ENCODE measurements at regions not wholly inside any gene's neighbourhood (a gene's known extent, or its start where the extent isn't known, plus 50 kb on each side); places are given as distances from the start of the nearest gene placed in this dataset.
"Not testable (repeated sequence)": the region's sequence is repeated elsewhere in the genome, so short reads cannot be mapped to it uniquely, and the experiment has no call there.

DNA sequence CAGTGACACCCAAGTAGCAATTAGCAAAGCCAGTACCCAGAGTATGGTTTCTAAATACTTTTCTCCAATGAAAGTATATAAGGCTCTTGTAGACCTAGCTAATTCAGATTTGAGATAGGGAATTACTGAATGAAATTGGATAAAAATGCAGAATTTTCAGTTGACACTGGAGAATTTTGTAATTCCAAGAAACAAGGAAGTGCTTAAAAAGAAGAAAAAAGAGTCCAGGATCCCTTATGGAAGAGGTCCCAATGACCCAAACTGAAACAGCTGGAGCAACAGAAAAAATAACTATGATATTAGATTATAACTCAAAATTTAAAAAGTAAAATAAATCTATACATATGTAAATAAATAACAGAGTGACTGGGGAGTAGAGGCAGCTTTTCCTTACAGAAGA, 335.2 kb downstream of the C3orf38 start:
- DNase-seq (ENCODE audit: insufficient read length, low spot score) (no peak), FAIRE-seq (no peak)
- TF ChIP-seq, protein P1, sequence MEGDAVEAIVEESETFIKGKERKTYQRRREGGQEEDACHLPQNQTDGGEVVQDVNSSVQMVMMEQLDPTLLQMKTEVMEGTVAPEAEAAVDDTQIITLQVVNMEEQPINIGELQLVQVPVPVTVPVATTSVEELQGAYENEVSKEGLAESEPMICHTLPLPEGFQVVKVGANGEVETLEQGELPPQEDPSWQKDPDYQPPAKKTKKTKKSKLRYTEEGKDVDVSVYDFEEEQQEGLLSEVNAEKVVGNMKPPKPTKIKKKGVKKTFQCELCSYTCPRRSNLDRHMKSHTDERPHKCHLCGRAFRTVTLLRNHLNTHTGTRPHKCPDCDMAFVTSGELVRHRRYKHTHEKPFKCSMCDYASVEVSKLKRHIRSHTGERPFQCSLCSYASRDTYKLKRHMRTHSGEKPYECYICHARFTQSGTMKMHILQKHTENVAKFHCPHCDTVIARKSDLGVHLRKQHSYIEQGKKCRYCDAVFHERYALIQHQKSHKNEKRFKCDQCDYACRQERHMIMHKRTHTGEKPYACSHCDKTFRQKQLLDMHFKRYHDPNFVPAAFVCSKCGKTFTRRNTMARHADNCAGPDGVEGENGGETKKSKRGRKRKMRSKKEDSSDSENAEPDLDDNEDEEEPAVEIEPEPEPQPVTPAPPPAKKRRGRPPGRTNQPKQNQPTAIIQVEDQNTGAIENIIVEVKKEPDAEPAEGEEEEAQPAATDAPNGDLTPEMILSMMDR (IDR thresholded peaks at IDR 0.05; ENCODE audit: insufficient read depth, missing control alignments) = no peak

GRCh38 chr3:88508818-88509217, 359.1 kb downstream of the C3orf38 start:
- DNase-seq (ENCODE audit: insufficient read length, low spot score); FAIRE-seq: not testable (repeated sequence)

DNA sequence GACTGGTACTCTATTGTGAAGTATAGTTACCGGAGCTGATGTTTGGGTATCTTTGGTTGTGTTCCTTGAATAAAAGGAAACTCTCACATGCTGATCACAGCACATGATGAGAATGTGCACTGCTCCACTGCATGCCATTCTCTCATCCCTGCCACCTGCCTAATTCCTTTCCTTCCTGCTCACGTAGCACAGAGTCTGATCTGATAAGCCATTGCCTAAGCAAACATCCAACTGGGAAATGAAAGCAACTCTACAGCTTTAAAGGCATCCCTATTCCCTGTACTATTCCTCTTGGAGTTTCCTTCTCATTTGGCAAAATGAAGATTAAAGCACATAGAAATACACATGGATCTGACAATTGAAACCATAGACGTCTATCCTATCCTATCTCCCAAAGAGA, 359.8 kb downstream of the C3orf38 start:
- no peak for FAIRE-seq
- TF ChIP-seq, protein P1 (IDR thresholded peaks at IDR 0.05; ENCODE audit: insufficient read depth, missing control alignments) = no peak
- DNase-seq (ENCODE audit: insufficient read length, low spot score) = no peak

DNA sequence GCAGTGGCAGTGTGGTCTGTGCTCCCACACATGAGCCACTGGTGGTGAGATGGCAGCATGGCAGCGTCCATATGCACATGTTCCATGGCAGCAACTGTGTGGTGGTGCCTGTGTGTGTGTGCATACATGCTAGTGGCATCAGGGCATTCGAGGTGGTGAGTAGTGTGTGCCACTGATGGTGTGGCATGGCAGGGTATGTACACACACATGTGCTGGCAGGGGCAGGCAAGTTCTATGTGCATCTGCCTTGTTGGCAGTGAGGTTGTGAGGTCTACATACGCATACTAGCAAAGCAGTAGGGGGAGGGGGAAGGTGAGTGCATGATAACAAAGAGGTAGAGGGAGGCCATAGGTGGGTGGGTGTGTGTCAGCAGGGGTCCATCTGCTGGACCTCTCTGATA, 378.7 kb downstream of the C3orf38 start:
- FAIRE-seq (no peak), DNase-seq (ENCODE audit: insufficient read length, low spot score) (no peak)
- TF ChIP-seq, protein P1 (IDR thresholded peaks at IDR 0.05; ENCODE audit: insufficient read depth, missing control alignments) = no peak

DNA sequence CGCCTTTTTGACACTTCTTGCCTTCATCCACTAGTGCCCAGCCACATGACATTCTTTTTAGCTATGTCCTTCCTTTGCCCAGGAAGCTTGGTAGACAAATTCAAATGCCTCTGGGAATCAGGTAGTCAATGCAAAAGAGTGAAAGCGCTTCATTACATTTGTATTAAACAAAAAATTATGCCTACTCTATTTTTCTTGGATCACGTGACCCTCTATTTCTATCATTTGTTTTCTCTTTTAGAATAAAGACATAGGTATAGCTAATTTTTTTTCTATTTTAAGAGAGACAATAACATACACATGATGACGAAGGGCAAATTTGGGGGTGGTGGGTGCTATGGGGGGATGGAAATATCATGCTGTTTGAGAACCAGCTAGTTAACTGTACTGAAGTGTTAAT, 384.8 kb downstream of the C3orf38 start:
- DNase-seq (ENCODE audit: insufficient read length, low spot score) = no peak
- TF ChIP-seq, protein P1 (IDR thresholded peaks at IDR 0.05; ENCODE audit: insufficient read depth, missing control alignments) = no peak
- no peak for FAIRE-seq

DNA sequence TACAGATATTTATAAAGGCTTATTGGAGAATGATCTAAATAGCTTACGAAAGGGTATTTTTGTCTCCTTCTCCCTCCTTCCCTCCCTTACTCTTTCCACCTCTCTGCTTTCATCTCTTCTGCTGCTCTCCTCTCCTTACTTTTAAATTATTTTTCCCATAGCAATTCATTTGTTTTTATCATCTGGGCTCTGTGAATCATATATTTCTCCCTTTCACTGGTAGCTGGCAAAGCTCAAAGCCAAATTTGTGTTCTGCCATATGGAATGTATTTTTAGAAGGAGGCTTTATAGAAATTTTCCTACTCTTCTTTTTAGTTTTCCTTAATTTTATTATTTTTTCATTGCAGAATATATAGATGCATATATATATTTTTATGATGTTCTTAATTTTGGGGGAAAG, 385.8 kb downstream of the C3orf38 start:
- TF ChIP-seq, protein P1 (IDR thresholded peaks at IDR 0.05; ENCODE audit: insufficient read depth, missing control alignments) = no peak
- FAIRE-seq (no peak), DNase-seq (ENCODE audit: insufficient read length, low spot score) (no peak)

- TF ChIP-seq, protein P1 (IDR thresholded peaks at IDR 0.05; ENCODE audit: insufficient read depth, missing control alignments) = no peak
- FAIRE-seq (no peak), DNase-seq (ENCODE audit: insufficient read length, low spot score) (no peak)
These were observed 393.2 kb downstream of the C3orf38 start for GRCh38 chr3:88542916-88543315.

DNA sequence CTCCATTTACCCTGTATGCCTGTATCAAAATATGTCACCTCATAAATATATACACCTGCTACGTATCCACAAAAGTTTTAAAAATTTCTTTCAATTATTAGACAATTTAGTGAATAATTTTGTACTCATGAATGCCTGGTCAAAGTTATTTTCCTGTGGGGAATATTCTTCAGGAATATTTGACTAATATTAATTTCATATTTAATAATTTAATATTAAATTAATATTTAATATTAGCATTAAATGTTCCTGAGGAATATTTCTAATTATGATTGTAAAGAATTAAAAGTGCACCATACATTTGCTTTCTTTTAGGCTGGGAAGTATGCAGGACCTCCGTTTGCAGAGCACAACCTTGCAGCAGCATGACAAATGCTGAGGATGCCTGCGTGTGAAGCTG, 422.7 kb downstream of the C3orf38 start:
- TF ChIP-seq, protein P1 (IDR thresholded peaks at IDR 0.05; ENCODE audit: insufficient read depth, missing control alignments) = no peak
- FAIRE-seq = no peak
- DNase-seq (ENCODE audit: insufficient read length, low spot score) = no peak

All from D721Med (cell line).